ENCODE measurements at regions not wholly inside any gene's neighbourhood (a gene's known extent, or its start where the extent isn't known, plus 50 kb on each side); places are given as distances from the start of the nearest gene placed in this dataset.

GRCh38 chr2:117485588-117485987, 328.9 kb upstream of the DDX18 start:
- TF ChIP-seq CTCF (IDR thresholded peaks at IDR 0.05) = no peak
- no peak for TF ChIP-seq POLR2AphosphoS5 (IDR thresholded peaks at IDR 0.05)
